OCI-LY1 (cell line): ENCODE measurements at regions not wholly inside any gene's neighbourhood (a gene's known extent, or its start where the extent isn't known, plus 50 kb on each side); places are given as distances from the start of the nearest gene placed in this dataset.

ENCODE experiments used
- EZH2 ChIP-seq: fragments of 200-600 bp; sonication (generic), shearing (Covaris generic); IDR thresholded peaks from 2 replicates; pipeline ENCODE4 v1.8.0; 2017; ENCODE audit warnings: borderline replicate concordance, mixed run types, mild to moderate bottlenecking, antibody characterized with exemption, low read length, moderate library complexity, mixed read lengths
- TF ChIP-seq, protein P1 (sequence below): fragments of 200-600 bp; sonication (generic), shearing (Covaris generic); IDR thresholded peaks from 2 replicates; pipeline ENCODE4 v1.5.1; 2017; ENCODE audit warnings: mild to moderate bottlenecking, antibody characterized with exemption, low read length, moderate library complexity, mixed read lengths

DNA sequence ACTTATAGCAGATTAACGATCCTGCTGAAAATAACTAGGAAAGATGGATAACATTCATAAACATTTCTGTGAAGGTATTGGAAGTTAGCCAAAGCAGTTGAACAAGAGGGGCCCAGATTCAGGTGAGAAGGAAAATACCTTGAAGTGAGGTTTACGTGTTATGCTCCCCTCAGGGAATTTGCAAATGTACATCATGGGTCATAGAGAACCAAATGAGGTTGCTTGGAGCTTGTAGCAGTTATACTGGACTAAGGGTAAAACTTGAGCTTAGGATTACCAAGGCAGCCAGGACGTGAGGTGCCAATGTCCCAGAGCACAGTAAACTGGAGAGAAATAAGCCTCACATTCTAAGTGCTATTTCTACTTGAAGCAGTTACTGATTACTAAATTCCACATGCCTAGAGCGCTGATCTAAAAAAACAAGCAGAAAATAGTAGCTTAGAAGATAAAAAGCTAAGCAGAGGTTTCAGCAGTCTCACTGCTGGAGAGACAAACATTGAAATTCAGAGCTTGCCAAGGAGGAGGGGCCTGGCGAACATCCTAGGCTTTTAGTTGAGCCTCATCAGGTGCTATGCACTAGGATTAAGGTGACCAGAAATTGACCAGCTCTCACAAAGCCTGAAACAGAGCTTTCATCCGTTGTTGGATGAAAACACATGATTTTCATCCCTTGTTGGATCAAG lies 136.7 kb upstream of the FAM20A start:
- TF ChIP-seq, protein P1, sequence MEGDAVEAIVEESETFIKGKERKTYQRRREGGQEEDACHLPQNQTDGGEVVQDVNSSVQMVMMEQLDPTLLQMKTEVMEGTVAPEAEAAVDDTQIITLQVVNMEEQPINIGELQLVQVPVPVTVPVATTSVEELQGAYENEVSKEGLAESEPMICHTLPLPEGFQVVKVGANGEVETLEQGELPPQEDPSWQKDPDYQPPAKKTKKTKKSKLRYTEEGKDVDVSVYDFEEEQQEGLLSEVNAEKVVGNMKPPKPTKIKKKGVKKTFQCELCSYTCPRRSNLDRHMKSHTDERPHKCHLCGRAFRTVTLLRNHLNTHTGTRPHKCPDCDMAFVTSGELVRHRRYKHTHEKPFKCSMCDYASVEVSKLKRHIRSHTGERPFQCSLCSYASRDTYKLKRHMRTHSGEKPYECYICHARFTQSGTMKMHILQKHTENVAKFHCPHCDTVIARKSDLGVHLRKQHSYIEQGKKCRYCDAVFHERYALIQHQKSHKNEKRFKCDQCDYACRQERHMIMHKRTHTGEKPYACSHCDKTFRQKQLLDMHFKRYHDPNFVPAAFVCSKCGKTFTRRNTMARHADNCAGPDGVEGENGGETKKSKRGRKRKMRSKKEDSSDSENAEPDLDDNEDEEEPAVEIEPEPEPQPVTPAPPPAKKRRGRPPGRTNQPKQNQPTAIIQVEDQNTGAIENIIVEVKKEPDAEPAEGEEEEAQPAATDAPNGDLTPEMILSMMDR, result no peak
- no peak for TF ChIP-seq EZH2
